ENCODE measurements at regions not wholly inside any gene's neighbourhood (a gene's known extent, or its start where the extent isn't known, plus 50 kb on each side); places are given as distances from the start of the nearest gene placed in this dataset.
"Not testable (repeated sequence)": the region's sequence is repeated elsewhere in the genome, so short reads cannot be mapped to it uniquely, and the experiment has no call there.

DNA sequence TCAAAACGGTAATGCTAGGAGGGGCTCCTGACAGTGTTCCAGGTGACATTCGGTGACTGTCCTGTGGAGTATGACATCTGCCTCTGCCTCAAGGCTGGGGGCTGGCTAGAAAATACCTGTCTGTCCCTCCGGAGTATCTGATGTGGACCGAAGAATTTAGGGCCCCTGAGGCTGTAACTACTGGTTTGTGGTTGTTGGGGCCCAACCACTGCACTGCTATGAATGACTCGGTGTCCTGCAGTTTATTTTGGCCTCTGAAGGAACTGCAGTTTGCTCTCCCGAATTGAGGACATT is 198.9 kb upstream of the CAND1 start:
- peaks cover 72% of the 10 kb centered on the region for H3K27me3 ChIP-seq (ENCODE audit: insufficient read depth, low read length)
- no peaks in the 10 kb centered on the region for H3K36me3 ChIP-seq (ENCODE audit: insufficient read depth, low read length)
- no peaks in the 10 kb centered on the region for H3K79me2 ChIP-seq (ENCODE audit: control insufficient read depth, insufficient read depth, low read length, unreplicated experiment)
- no peak overlapping the region; the same call in 1 of the 2 replicates for H3K4me3 ChIP-seq (ENCODE audit: low read depth, low read length)
- H3K4me1 ChIP-seq (ENCODE audit: control insufficient read depth, insufficient read depth, low read length, unreplicated experiment) = no peaks in the 10 kb centered on the region
- no peak overlapping the region for H3K27ac ChIP-seq (ENCODE audit: low read depth, low read length)
- H2AFZ ChIP-seq (ENCODE audit: low read length, unreplicated experiment) = no peak overlapping the region

DNA sequence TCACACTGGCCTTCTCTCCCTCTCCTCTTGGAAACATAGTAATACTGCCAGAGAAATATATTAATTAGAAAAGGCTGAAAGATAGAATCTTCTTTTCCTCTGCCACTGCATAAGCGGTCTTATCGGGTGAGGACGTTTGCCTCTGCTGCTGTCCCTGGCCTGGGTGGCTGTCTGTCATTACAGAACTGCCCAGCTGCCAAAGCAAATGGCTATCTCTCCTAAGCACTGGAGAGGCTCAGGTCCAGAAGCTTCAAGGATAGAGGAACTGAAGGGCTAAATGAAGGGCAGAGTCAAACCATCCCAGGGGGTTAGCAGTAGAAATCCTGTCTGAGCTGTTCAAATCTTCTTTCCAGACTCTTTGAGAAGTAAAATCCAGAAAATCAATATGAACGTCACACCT is 198.6 kb upstream of the CAND1 start:
- no peak overlapping the region for H2AFZ ChIP-seq (ENCODE audit: low read length, unreplicated experiment)
- H3K36me3 ChIP-seq (ENCODE audit: insufficient read depth, low read length) = no peaks in the 10 kb centered on the region
- H3K27ac ChIP-seq (ENCODE audit: low read depth, low read length) = no peak overlapping the region
- no peaks in the 10 kb centered on the region for H3K4me1 ChIP-seq (ENCODE audit: control insufficient read depth, insufficient read depth, low read length, unreplicated experiment)
- H3K4me3 ChIP-seq (ENCODE audit: low read depth, low read length) = no peak overlapping the region
- H3K27me3 ChIP-seq (ENCODE audit: insufficient read depth, low read length) = peaks cover 71% of the 10 kb centered on the region
- H3K79me2 ChIP-seq (ENCODE audit: control insufficient read depth, insufficient read depth, low read length, unreplicated experiment) = no peaks in the 10 kb centered on the region

DNA sequence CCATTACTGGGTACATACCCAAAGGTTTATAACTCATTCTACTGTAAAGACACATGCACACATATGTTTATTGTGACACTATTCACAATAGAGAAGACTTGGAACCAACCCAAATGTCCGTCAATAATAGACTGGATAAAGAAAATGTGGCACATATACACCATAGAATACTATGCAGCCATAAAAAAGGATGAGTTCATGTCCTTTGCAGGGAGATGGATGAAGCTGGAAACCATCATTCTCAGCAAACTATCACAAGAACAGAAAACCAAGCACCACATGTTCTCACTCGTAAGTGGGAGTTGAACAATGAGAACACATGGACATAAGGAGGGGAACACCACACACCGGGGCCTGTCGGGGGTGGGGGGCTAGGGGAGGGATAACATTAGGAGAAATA is 196.9 kb upstream of the CAND1 start:
- H3K4me3 ChIP-seq (ENCODE audit: low read depth, low read length); H3K4me1 ChIP-seq (ENCODE audit: control insufficient read depth, insufficient read depth, low read length, unreplicated experiment); H3K36me3 ChIP-seq (ENCODE audit: insufficient read depth, low read length); H3K79me2 ChIP-seq (ENCODE audit: control insufficient read depth, insufficient read depth, low read length, unreplicated experiment); H3K27ac ChIP-seq (ENCODE audit: low read depth, low read length); H2AFZ ChIP-seq (ENCODE audit: low read length, unreplicated experiment): not testable (repeated sequence)
- H3K27me3 ChIP-seq (ENCODE audit: insufficient read depth, low read length) = peaks cover 63% of the 10 kb centered on the region

DNA sequence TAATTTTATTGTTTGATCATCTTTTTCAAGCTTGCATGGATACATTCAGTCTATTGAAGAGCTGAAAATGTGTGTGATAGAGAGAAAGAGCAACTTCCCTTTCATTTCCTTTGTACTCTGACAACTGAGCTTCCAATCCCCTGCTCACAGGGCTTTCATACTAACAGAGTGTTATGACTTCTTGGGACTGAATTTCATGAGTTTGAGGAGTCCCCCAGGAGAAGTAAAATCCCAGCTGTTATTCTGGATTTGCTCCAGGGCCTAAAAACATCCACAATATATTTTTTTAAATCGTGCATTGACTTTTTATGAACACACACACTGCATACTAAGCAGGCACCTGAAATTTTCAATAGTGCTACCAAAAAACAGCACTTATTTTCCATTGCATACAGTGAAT is 195.8 kb upstream of the CAND1 start:
- Histone ChIP-seq H3K36me3 (ENCODE audit: insufficient read depth, low read length) (no peaks in the 10 kb centered on the region), H3K27me3 (ENCODE audit: insufficient read depth, low read length) (peaks cover 53% of the 10 kb centered on the region), H3K27ac (ENCODE audit: low read depth, low read length) (no peak overlapping the region)

DNA sequence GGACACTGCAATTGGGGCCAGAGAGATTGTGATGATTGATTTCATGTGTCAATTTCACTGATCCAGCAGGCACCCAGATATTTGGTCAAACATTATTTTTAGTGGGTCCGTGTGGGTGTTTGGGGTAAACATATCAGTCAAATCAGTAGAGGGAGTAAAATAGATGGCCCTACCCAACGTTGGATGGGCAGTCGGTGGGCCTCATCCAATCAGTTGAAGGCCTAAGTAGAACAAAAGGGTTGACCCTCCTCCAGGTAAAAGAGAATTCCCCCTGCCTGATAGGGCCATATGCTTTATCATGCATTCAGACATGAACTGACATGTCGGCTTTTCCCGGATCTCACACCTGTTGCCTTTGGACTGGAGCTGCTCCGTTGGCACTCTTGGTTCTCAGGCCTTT is 195.1 kb upstream of the CAND1 start:
- no peak overlapping the region for H2AFZ ChIP-seq (ENCODE audit: low read length, unreplicated experiment)
- no peaks in the 10 kb centered on the region for H3K79me2 ChIP-seq (ENCODE audit: control insufficient read depth, insufficient read depth, low read length, unreplicated experiment)

More for the DNA sequence above, 195.8 kb upstream of the CAND1 start:
- H2AFZ ChIP-seq (ENCODE audit: low read length, unreplicated experiment) = no peak overlapping the region
- H3K4me3 ChIP-seq (ENCODE audit: low read depth, low read length) = no peak overlapping the region
- no peaks in the 10 kb centered on the region for H3K79me2 ChIP-seq (ENCODE audit: control insufficient read depth, insufficient read depth, low read length, unreplicated experiment)
- H3K4me1 ChIP-seq (ENCODE audit: control insufficient read depth, insufficient read depth, low read length, unreplicated experiment) = no peaks in the 10 kb centered on the region

DNA sequence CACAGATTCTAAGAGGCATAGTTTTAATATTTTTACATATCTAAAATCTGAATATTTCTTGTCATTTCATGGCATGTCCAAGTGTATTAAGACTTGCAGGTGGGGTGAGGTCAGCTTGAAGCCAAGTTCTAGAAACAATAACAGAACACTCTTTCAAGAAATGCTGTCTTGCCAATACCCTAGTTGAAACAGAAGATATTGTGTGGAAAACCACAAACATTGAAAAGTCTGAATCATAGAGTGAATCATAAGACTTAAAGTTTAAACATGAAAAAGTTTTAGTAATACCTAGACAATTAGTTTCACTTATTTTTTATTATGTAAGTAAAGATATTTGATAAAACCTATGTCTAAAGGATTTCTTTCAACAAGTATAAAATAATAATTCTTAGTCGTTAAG is 191.5 kb upstream of the CAND1 start:
- H3K27ac ChIP-seq (ENCODE audit: low read depth, low read length) = no peak overlapping the region

More for the DNA sequence above, 195.1 kb upstream of the CAND1 start:
- H3K4me3 ChIP-seq (ENCODE audit: low read depth, low read length) = no peak overlapping the region
- no peaks in the 10 kb centered on the region for H3K4me1 ChIP-seq (ENCODE audit: control insufficient read depth, insufficient read depth, low read length, unreplicated experiment)
- no peaks in the 10 kb centered on the region for H3K36me3 ChIP-seq (ENCODE audit: insufficient read depth, low read length)
- H3K27me3 ChIP-seq (ENCODE audit: insufficient read depth, low read length) = peaks cover 47% of the 10 kb centered on the region
- H3K27ac ChIP-seq (ENCODE audit: low read depth, low read length) = no peak overlapping the region

DNA sequence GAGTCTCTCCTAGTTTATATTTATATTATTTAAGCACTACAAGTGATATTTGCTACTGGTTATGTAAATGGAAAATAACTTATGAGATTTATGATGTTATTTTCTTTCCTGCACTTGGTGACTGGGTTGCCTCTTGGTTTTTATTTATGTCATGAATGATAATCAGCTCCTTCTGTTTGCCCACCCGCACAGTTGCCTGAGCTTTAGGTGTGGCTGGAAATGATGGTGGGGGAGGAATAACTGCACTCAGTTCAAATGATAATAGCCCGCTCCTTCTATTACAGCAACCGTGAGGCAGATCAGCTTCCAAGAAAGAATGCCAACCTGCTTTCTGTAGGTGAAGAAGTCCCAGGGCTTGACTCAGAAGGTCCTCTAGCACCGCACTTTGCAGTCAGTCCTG is 190.2 kb upstream of the CAND1 start:
- Histone ChIP-seq H3K4me1 (ENCODE audit: control insufficient read depth, insufficient read depth, low read length, unreplicated experiment) (no peaks in the 10 kb centered on the region), H3K27me3 (ENCODE audit: insufficient read depth, low read length) (peaks cover 45% of the 10 kb centered on the region), H3K79me2 (ENCODE audit: control insufficient read depth, insufficient read depth, low read length, unreplicated experiment) (no peaks in the 10 kb centered on the region), H3K4me3 (ENCODE audit: low read depth, low read length) (no peak overlapping the region), H3K27ac (ENCODE audit: low read depth, low read length) (no peak overlapping the region), H2AFZ (ENCODE audit: low read length, unreplicated experiment) (no peak overlapping the region), H3K36me3 (ENCODE audit: insufficient read depth, low read length) (no peaks in the 10 kb centered on the region)

More for the DNA sequence above, 191.5 kb upstream of the CAND1 start:
- Histone ChIP-seq H2AFZ (ENCODE audit: low read length, unreplicated experiment) (no peak overlapping the region), H3K36me3 (ENCODE audit: insufficient read depth, low read length) (no peaks in the 10 kb centered on the region), H3K4me3 (ENCODE audit: low read depth, low read length) (no peak overlapping the region), H3K4me1 (ENCODE audit: control insufficient read depth, insufficient read depth, low read length, unreplicated experiment) (no peaks in the 10 kb centered on the region), H3K27me3 (ENCODE audit: insufficient read depth, low read length) (peaks cover 45% of the 10 kb centered on the region), H3K79me2 (ENCODE audit: control insufficient read depth, insufficient read depth, low read length, unreplicated experiment) (no peaks in the 10 kb centered on the region)

DNA sequence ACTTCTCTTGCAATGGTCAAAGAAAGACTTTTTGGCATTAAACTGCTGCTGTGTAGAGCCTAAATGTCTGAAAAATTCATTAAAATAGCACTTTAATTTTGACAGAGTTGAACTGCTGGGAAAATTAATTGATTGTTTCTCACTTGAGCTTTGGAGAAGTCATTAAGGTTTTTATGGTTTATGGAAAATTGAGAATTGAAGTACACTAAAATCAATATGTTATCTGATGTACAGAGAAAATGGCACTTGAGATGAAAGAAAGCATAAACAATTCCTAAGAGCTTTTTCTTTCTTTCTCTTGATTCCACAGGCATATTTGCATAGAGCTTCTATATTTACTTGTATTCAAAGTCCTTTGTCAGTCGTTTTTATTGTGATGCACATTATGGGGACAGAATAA is 188.5 kb upstream of the CAND1 start:
- no peaks in the 10 kb centered on the region for H3K4me1 ChIP-seq (ENCODE audit: control insufficient read depth, insufficient read depth, low read length, unreplicated experiment)
- peaks cover 33% of the 10 kb centered on the region for H3K27me3 ChIP-seq (ENCODE audit: insufficient read depth, low read length)
- H3K36me3 ChIP-seq (ENCODE audit: insufficient read depth, low read length) = no peaks in the 10 kb centered on the region
- H3K79me2 ChIP-seq (ENCODE audit: control insufficient read depth, insufficient read depth, low read length, unreplicated experiment) = no peaks in the 10 kb centered on the region
- no peak overlapping the region for H2AFZ ChIP-seq (ENCODE audit: low read length, unreplicated experiment)
- H3K4me3 ChIP-seq (ENCODE audit: low read depth, low read length) = no peak overlapping the region
- no peak overlapping the region for H3K27ac ChIP-seq (ENCODE audit: low read depth, low read length)

DNA sequence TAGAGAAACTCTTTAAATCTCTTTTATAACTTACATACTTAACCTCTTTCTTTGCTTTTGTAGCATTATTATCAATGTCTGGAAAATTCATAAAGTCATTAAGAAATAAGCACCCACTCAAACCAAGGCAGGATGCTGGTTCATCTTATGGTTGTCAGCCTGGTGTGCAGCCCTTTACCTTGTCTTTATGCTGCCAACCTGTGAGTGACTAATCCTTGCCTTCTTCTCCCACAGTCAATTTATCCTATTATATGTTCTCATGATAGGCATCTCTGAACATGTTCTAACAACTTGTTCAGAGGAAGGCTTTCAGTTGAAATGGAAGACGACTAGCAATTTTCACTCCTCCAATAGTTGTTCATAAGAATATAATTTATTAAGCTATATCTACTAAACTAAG is 186.9 kb upstream of the CAND1 start:
- Histone ChIP-seq H3K79me2 (ENCODE audit: control insufficient read depth, insufficient read depth, low read length, unreplicated experiment) (no peaks in the 10 kb centered on the region), H3K4me3 (ENCODE audit: low read depth, low read length) (no peak overlapping the region), H2AFZ (ENCODE audit: low read length, unreplicated experiment) (no peak overlapping the region), H3K27ac (ENCODE audit: low read depth, low read length) (no peak overlapping the region), H3K36me3 (ENCODE audit: insufficient read depth, low read length) (no peaks in the 10 kb centered on the region), H3K27me3 (ENCODE audit: insufficient read depth, low read length) (peaks cover 27% of the 10 kb centered on the region), H3K4me1 (ENCODE audit: control insufficient read depth, insufficient read depth, low read length, unreplicated experiment) (no peaks in the 10 kb centered on the region)

DNA sequence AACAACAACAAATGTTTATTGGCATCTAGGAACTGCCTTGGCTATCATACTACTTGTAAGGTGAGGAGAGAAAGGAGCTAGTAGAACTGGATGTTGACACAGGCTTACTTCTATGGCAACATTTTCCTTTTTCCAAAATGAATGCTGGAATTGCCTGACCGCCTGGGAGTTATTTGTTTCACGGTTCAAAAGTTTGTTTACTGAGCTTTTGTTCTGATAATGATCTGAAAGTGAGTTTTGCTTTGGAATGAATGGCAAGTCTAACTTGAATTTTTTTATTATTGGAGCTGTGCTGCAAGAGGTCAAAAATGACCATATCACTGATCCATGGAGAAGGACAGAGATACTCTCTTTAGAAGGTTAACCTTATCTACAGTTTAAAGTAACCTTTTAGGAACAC is 183.5 kb upstream of the CAND1 start:
- H3K27me3 ChIP-seq (ENCODE audit: insufficient read depth, low read length) = peaks cover 21% of the 10 kb centered on the region
- no peak overlapping the region for H3K4me3 ChIP-seq (ENCODE audit: low read depth, low read length)
- H3K4me1 ChIP-seq (ENCODE audit: control insufficient read depth, insufficient read depth, low read length, unreplicated experiment) = no peaks in the 10 kb centered on the region
- no peak overlapping the region for H2AFZ ChIP-seq (ENCODE audit: low read length, unreplicated experiment)
- H3K36me3 ChIP-seq (ENCODE audit: insufficient read depth, low read length) = no peaks in the 10 kb centered on the region
- H3K27ac ChIP-seq (ENCODE audit: low read depth, low read length) = no peak overlapping the region
- H3K79me2 ChIP-seq (ENCODE audit: control insufficient read depth, insufficient read depth, low read length, unreplicated experiment) = no peaks in the 10 kb centered on the region

DNA sequence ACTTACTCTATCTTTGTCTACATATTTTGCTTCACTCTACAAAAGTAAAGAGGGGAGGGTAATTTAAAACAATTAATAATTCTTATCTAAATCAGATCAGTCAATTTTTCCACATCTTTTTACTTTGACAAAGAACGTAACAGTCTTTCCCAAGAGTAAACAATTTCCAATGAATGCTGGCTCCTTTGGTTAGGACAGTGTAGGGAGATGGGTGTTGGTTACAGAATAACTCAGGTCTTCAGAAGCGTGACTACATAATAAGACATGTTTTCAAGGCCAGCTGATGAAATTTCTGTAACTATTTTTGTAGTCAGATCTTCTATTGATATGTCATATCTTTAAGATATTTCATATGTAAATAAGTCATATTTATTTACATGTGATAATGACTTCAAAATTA is 183.0 kb upstream of the CAND1 start:
- Histone ChIP-seq H3K4me1 (ENCODE audit: control insufficient read depth, insufficient read depth, low read length, unreplicated experiment) (no peaks in the 10 kb centered on the region), H3K27me3 (ENCODE audit: insufficient read depth, low read length) (peaks cover 18% of the 10 kb centered on the region), H3K4me3 (ENCODE audit: low read depth, low read length) (no peak overlapping the region), H3K36me3 (ENCODE audit: insufficient read depth, low read length) (no peaks in the 10 kb centered on the region), H3K79me2 (ENCODE audit: control insufficient read depth, insufficient read depth, low read length, unreplicated experiment) (no peaks in the 10 kb centered on the region), H2AFZ (ENCODE audit: low read length, unreplicated experiment) (no peak overlapping the region), H3K27ac (ENCODE audit: low read depth, low read length) (no peak overlapping the region)

Measured in ACC112 (cell line).